LNCAP (cell line): ENCODE measurements at regions not wholly inside any gene's neighbourhood (a gene's known extent, or its start where the extent isn't known, plus 50 kb on each side); places are given as distances from the start of the nearest gene placed in this dataset.

Experiments
- CTCF ChIP-seq: fragments of 450-650 bp; IDR thresholded peaks from 2 replicates; pipeline ENCODE4 v1.5.1; 2017; ENCODE audit warnings: mild to moderate bottlenecking

GRCh38 chr13:97712770-97713169 lies 240.7 kb upstream of the IPO5 start:
- TF ChIP-seq CTCF = no peak

GRCh38 chr13:97715763-97716162 lies 237.7 kb upstream of the IPO5 start:
- no peak for TF ChIP-seq CTCF

- no peak for TF ChIP-seq CTCF
Observed at GRCh38 chr13:97716746-97717145, 236.7 kb upstream of the IPO5 start.

GRCh38 chr13:97719736-97720135 lies 233.7 kb upstream of the IPO5 start:
- TF ChIP-seq CTCF = no peak

GRCh38 chr13:97720896-97721295 lies 232.6 kb upstream of the IPO5 start:
- TF ChIP-seq CTCF = no peak

- TF ChIP-seq CTCF = no peak
Observed at GRCh38 chr13:97723655-97724054, 229.8 kb upstream of the IPO5 start.

GRCh38 chr13:97724450-97724849 lies 229.0 kb upstream of the IPO5 start:
- no peak for TF ChIP-seq CTCF

GRCh38 chr13:97726664-97727280 lies 226.7 kb upstream of the IPO5 start:
- no peak for TF ChIP-seq CTCF
